HEK293 (cell line): ENCODE measurements at regions not wholly inside any gene's neighbourhood (a gene's known extent, or its start where the extent isn't known, plus 50 kb on each side); places are given as distances from the start of the nearest gene placed in this dataset.

Experiments used
- CTCF ChIA-PET: fragments of 350-600 bp; formaldehyde crosslinking; extraction: SDS; loops from one replicate; lab custom pipeline; 2021; ENCODE audit warnings: antibody characterized with exemption; lab: Yijun Ruan, JAX
- POLR2A ChIA-PET: fragments of 300-600 bp; formaldehyde crosslinking; extraction: SDS; loops from one replicate; lab custom pipeline; 2020; ENCODE audit warnings: antibody characterized with exemption, inconsistent platforms; lab: Yijun Ruan, JAX
- H3K27ac ChIP-seq: fragments of 200-500 bp; sonication (Bioruptor generic); 2 replicates; pipeline ENCODE4 v1.5.1; 2014; ENCODE audit warnings: low read depth, low read length, control low read depth, inconsistent platforms; ENCODE audit errors: extremely low read depth
- H3K36me3 ChIP-seq, 2 experiments: fragments of 200-500 bp in 1 of 2; sonication (Bioruptor generic) in 1 of 2; 1 replicate in 1 of 2; 2 replicates in 1 of 2; pipeline ENCODE4 v1.5.1; 2014 to 2017; ENCODE audit warnings: inconsistent platforms in 2 of 2, low read length in 2 of 2; ENCODE audit not compliant: control insufficient read depth in 2 of 2, insufficient read depth in 1 of 2
- H3K4me1 ChIP-seq: fragments of 200-500 bp; sonication (Bioruptor generic); 2 replicates; pipeline ENCODE4 v1.5.1; 2014; ENCODE audit warnings: mild to moderate bottlenecking, low read length, inconsistent platforms; ENCODE audit not compliant: control insufficient read depth, insufficient read depth
- H3K4me3 ChIP-seq: 2 replicates; pipeline ENCODE4 v1.5.1; 2011; ENCODE audit warnings: low read depth, mild to moderate bottlenecking, control low read depth, low read length, moderate library complexity
- H3K9me3 ChIP-seq: fragments of 200-500 bp; sonication (Bioruptor generic); 2 replicates; pipeline ENCODE4 v1.5.1; 2014; ENCODE audit warnings: low read depth, low read length, inconsistent platforms; ENCODE audit not compliant: control insufficient read depth, insufficient read depth
- BCL11A ChIP-seq: fragments of 450-650 bp; formaldehyde crosslinking; IDR thresholded peaks from 2 replicates; pipeline ENCODE4 v1.5.1; 2016; ENCODE audit warnings: low read depth, missing biosample characterization, missing genetic modification characterization
- HOXD13 ChIP-seq: sonication (generic); formaldehyde crosslinking; IDR thresholded peaks from 2 replicates; pipeline ENCODE4 v1.8.0; 2022; ENCODE audit warnings: missing genetic modification reagents, borderline replicate concordance
- KLF7 ChIP-seq: fragments of 450-650 bp; formaldehyde crosslinking; IDR thresholded peaks from 2 replicates; pipeline ENCODE4 v1.5.1; 2016; ENCODE audit warnings: missing biosample characterization, missing genetic modification characterization, borderline replicate concordance
- OVOL3 ChIP-seq: fragments of 450-650 bp; formaldehyde crosslinking; IDR thresholded peaks from 2 replicates; pipeline ENCODE4 v1.5.1; 2016; ENCODE audit warnings: missing biosample characterization, missing genetic modification characterization
- SETDB1 ChIP-seq: IDR thresholded peaks from one replicate; pipeline ENCODE4 v1.6.1; 2017; ENCODE audit warnings: mild to moderate bottlenecking, low read length, moderate library complexity, mixed read lengths; ENCODE audit not compliant: insufficient read length
- SP2 ChIP-seq: fragments of 450-650 bp; formaldehyde crosslinking; IDR thresholded peaks from 2 replicates; pipeline ENCODE4 v1.5.1; 2016; ENCODE audit warnings: missing biosample characterization, missing genetic modification characterization
- SP7 ChIP-seq: fragments of 450-650 bp; formaldehyde crosslinking; IDR thresholded peaks from 2 replicates; pipeline ENCODE4 v1.5.1; 2016; ENCODE audit warnings: missing biosample characterization, missing genetic modification characterization
- TCF7L2 ChIP-seq: IDR thresholded peaks from 2 replicates; pipeline ENCODE4 v1.6.1; 2011; ENCODE audit warnings: low read depth, mild to moderate bottlenecking, inconsistent platforms, low read length, moderate library complexity, borderline replicate concordance
- ZNF146 ChIP-seq: fragments of 450-650 bp; formaldehyde crosslinking; IDR thresholded peaks from 2 replicates; pipeline ENCODE4 v1.5.1; 2016; ENCODE audit warnings: missing biosample characterization, missing genetic modification characterization
- ZNF155 ChIP-seq: fragments of 450-650 bp; formaldehyde crosslinking; IDR thresholded peaks from 2 replicates; pipeline ENCODE4 v1.5.1; 2016; ENCODE audit warnings: missing biosample characterization, missing genetic modification characterization
- ZNF175 ChIP-seq: fragments of 450-650 bp; formaldehyde crosslinking; IDR thresholded peaks from 2 replicates; pipeline ENCODE4 v1.5.1; 2016; ENCODE audit warnings: missing biosample characterization, missing genetic modification characterization
- ZNF223 ChIP-seq: fragments of 450-650 bp; formaldehyde crosslinking; IDR thresholded peaks from 2 replicates; pipeline ENCODE4 v1.5.1; 2016; ENCODE audit warnings: missing biosample characterization, missing genetic modification characterization
- ZNF239 ChIP-seq: fragments of 450-650 bp; formaldehyde crosslinking; IDR thresholded peaks from 2 replicates; pipeline ENCODE4 v1.5.1; 2016; ENCODE audit warnings: missing biosample characterization, missing genetic modification characterization
- ZNF416 ChIP-seq: fragments of 450-650 bp; formaldehyde crosslinking; IDR thresholded peaks from 2 replicates; pipeline ENCODE4 v1.5.1; 2016; ENCODE audit warnings: missing biosample characterization, missing genetic modification characterization
- ZNF423 ChIP-seq: fragments of 450-650 bp; formaldehyde crosslinking; IDR thresholded peaks from 2 replicates; pipeline ENCODE4 v1.5.1; 2016; ENCODE audit warnings: missing biosample characterization, missing genetic modification characterization
- ZNF530 ChIP-seq: fragments of 450-650 bp; formaldehyde crosslinking; IDR thresholded peaks from 2 replicates; pipeline ENCODE4 v1.5.1; 2016; ENCODE audit warnings: low read depth, missing biosample characterization, missing genetic modification characterization
- ZNF654 ChIP-seq: fragments of 450-650 bp; formaldehyde crosslinking; IDR thresholded peaks from 2 replicates; pipeline ENCODE4 v1.5.1; 2016; ENCODE audit warnings: low read depth, missing biosample characterization, missing genetic modification characterization
- ZNF664 ChIP-seq: fragments of 450-650 bp; formaldehyde crosslinking; IDR thresholded peaks from 2 replicates; pipeline ENCODE4 v1.5.1; 2016; ENCODE audit warnings: missing biosample characterization, missing genetic modification characterization
- ZNF837 ChIP-seq: fragments of 450-650 bp; formaldehyde crosslinking; IDR thresholded peaks from 2 replicates; pipeline ENCODE4 v1.5.1; 2016; ENCODE audit warnings: missing biosample characterization, missing genetic modification characterization
- ZSCAN16 ChIP-seq: fragments of 450-650 bp; formaldehyde crosslinking; IDR thresholded peaks from 2 replicates; pipeline ENCODE4 v1.5.1; 2016; ENCODE audit warnings: missing biosample characterization, missing genetic modification characterization
- ZXDB ChIP-seq: fragments of 450-650 bp; formaldehyde crosslinking; IDR thresholded peaks from 2 replicates; pipeline ENCODE4 v1.5.1; 2016; ENCODE audit warnings: missing biosample characterization, missing genetic modification characterization
- TF ChIP-seq, protein P1 (sequence below): fragments of 450-650 bp; formaldehyde crosslinking; IDR thresholded peaks from 2 replicates; pipeline ENCODE4 v1.5.1; 2016; ENCODE audit warnings: missing biosample characterization, missing genetic modification characterization
- TF ChIP-seq, protein P2 (sequence below): fragments of 450-650 bp; IDR thresholded peaks from 2 replicates; pipeline ENCODE4 v1.5.1; 2018; ENCODE audit warnings: missing biosample characterization, missing genetic modification characterization
- TF ChIP-seq, protein P3 (sequence below): fragments of 450-650 bp; formaldehyde crosslinking; IDR thresholded peaks from 2 replicates; pipeline ENCODE4 v1.5.1; 2016; ENCODE audit warnings: missing biosample characterization, missing genetic modification characterization
- TF ChIP-seq, protein P4 (sequence below): fragments of 450-650 bp; formaldehyde crosslinking; IDR thresholded peaks from 2 replicates; pipeline ENCODE4 v1.5.1; 2016; ENCODE audit warnings: missing biosample characterization, missing genetic modification characterization
- TF ChIP-seq, protein P5 (sequence below): fragments of 450-650 bp; formaldehyde crosslinking; IDR thresholded peaks from 2 replicates; pipeline ENCODE4 v1.5.0; 2017; ENCODE audit warnings: missing biosample characterization, missing genetic modification characterization, borderline replicate concordance

DNA sequence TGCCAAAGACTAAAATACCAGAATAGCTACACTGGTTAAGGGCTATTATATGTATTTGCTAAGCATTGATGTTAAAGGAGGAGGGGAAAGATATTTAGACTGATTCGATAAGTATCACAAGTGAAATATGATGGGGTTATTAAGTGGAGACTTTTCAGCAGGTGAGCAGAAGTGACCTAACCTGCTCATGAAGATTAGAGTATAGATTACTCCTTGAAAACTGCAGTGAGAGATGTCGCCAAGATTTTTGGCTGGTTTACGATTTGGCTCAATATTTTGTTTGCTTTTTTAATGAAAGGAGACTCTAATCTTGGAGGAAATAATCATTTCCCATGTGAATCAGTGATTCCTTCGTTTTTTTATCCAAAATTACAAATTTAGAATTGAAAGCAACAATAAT is 1279.5 kb upstream of the TENM4 start:
- no peaks in the 10 kb centered on the region for H3K4me1 ChIP-seq
- H3K36me3 ChIP-seq, result no peaks in the 10 kb centered on the region
- ChIA-PET CTCF (no interaction called here), POLR2A (no interaction called here)
- no peak overlapping the region for H3K27ac ChIP-seq
- H3K4me3 ChIP-seq, result no peak overlapping the region
- TF ChIP-seq, protein P1, sequence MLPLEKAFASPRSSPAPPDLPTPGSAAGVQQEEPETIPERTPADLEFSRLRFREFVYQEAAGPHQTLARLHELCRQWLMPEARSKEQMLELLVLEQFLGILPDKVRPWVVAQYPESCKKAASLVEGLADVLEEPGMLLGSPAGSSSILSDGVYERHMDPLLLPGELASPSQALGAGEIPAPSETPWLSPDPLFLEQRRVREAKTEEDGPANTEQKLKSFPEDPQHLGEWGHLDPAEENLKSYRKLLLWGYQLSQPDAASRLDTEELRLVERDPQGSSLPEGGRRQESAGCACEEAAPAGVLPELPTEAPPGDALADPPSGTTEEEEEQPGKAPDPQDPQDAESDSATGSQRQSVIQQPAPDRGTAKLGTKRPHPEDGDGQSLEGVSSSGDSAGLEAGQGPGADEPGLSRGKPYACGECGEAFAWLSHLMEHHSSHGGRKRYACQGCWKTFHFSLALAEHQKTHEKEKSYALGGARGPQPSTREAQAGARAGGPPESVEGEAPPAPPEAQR (tag by site-specific recombination), result no peak
- TF ChIP-seq HOXD13 (CRISPR knock-in tag), result no peak
- TF ChIP-seq, protein P2, sequence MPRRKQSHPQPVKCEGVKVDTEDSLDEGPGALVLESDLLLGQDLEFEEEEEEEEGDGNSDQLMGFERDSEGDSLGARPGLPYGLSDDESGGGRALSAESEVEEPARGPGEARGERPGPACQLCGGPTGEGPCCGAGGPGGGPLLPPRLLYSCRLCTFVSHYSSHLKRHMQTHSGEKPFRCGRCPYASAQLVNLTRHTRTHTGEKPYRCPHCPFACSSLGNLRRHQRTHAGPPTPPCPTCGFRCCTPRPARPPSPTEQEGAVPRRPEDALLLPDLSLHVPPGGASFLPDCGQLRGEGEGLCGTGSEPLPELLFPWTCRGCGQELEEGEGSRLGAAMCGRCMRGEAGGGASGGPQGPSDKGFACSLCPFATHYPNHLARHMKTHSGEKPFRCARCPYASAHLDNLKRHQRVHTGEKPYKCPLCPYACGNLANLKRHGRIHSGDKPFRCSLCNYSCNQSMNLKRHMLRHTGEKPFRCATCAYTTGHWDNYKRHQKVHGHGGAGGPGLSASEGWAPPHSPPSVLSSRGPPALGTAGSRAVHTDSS, result no peak
- TF ChIP-seq BCL11A, result no peak
- no peak for TF ChIP-seq SP2 (tag by site-specific recombination)
- no peak for TF ChIP-seq ZXDB
- TF ChIP-seq ZNF837 (tag by site-specific recombination), result no peak
- no peak for TF ChIP-seq ZNF654
- no peak for TF ChIP-seq ZNF530
- TF ChIP-seq ZNF155 (tag by site-specific recombination), result no peak
- no peak for TF ChIP-seq ZSCAN16 (tag by site-specific recombination)
- TF ChIP-seq, protein P3, sequence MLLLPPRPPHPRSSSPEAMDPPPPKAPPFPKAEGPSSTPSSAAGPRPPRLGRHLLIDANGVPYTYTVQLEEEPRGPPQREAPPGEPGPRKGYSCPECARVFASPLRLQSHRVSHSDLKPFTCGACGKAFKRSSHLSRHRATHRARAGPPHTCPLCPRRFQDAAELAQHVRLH (tag by site-specific recombination), result no peak
- no peak for TF ChIP-seq ZNF416 (tag by site-specific recombination)
- no peak for TF ChIP-seq ZNF239 (tag by site-specific recombination)
- no peak for TF ChIP-seq SP7 (tag by site-specific recombination)
- TF ChIP-seq ZNF423, result no peak
- TF ChIP-seq ZNF175 (tag by site-specific recombination), result no peak
- no peak for TF ChIP-seq ZNF664 (tag by site-specific recombination)
- no peak for TF ChIP-seq OVOL3 (tag by site-specific recombination)
- no peak for TF ChIP-seq ZNF146 (tag by site-specific recombination)
- H3K9me3 ChIP-seq, result no peaks in the 10 kb centered on the region

DNA sequence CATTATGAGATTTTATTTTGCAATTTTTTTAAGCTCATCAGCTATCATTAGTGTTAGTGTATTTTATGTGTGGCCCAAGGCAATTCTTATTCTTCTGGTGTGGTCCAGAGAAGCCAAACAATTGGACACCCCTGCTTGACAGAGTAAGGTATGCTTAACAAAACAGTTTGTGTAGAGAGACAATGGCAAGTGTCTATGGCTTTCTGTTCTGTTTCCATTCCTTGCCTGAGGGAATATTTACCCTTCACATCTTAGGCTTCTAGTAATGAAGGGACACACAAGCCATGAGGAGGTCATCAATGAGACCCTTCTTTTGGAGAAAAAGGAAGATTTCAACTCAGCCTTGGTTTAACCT is 1278.4 kb upstream of the TENM4 start:
- no peaks in the 10 kb centered on the region for H3K9me3 ChIP-seq
- ChIA-PET CTCF (no interaction called here), POLR2A (no interaction called here)
- no peak overlapping the region for H3K4me3 ChIP-seq
- H3K4me1 ChIP-seq, result no peaks in the 10 kb centered on the region
- H3K36me3 ChIP-seq, result no peaks in the 10 kb centered on the region
- H3K27ac ChIP-seq, result no peak overlapping the region
- TF ChIP-seq ZNF223 (tag by site-specific recombination) (no peak), TCF7L2 (no peak), ZNF146 (tag by site-specific recombination) (no peak), SETDB1 (no peak), KLF7 (tag by site-specific recombination) (no peak)
- TF ChIP-seq, protein P4, sequence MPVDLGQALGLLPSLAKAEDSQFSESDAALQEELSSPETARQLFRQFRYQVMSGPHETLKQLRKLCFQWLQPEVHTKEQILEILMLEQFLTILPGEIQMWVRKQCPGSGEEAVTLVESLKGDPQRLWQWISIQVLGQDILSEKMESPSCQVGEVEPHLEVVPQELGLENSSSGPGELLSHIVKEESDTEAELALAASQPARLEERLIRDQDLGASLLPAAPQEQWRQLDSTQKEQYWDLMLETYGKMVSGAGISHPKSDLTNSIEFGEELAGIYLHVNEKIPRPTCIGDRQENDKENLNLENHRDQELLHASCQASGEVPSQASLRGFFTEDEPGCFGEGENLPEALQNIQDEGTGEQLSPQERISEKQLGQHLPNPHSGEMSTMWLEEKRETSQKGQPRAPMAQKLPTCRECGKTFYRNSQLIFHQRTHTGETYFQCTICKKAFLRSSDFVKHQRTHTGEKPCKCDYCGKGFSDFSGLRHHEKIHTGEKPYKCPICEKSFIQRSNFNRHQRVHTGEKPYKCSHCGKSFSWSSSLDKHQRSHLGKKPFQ (tag by site-specific recombination), result no peak
- TF ChIP-seq, protein P1 (tag by site-specific recombination), result no peak
- TF ChIP-seq, protein P5, sequence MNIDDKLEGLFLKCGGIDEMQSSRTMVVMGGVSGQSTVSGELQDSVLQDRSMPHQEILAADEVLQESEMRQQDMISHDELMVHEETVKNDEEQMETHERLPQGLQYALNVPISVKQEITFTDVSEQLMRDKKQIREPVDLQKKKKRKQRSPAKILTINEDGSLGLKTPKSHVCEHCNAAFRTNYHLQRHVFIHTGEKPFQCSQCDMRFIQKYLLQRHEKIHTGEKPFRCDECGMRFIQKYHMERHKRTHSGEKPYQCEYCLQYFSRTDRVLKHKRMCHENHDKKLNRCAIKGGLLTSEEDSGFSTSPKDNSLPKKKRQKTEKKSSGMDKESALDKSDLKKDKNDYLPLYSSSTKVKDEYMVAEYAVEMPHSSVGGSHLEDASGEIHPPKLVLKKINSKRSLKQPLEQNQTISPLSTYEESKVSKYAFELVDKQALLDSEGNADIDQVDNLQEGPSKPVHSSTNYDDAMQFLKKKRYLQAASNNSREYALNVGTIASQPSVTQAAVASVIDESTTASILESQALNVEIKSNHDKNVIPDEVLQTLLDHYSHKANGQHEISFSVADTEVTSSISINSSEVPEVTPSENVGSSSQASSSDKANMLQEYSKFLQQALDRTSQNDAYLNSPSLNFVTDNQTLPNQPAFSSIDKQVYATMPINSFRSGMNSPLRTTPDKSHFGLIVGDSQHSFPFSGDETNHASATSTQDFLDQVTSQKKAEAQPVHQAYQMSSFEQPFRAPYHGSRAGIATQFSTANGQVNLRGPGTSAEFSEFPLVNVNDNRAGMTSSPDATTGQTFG (tag by site-specific recombination), result no peak
